ENCODE measurements at regions not wholly inside any gene's neighbourhood (a gene's known extent, or its start where the extent isn't known, plus 50 kb on each side); places are given as distances from the start of the nearest gene placed in this dataset.

DNA sequence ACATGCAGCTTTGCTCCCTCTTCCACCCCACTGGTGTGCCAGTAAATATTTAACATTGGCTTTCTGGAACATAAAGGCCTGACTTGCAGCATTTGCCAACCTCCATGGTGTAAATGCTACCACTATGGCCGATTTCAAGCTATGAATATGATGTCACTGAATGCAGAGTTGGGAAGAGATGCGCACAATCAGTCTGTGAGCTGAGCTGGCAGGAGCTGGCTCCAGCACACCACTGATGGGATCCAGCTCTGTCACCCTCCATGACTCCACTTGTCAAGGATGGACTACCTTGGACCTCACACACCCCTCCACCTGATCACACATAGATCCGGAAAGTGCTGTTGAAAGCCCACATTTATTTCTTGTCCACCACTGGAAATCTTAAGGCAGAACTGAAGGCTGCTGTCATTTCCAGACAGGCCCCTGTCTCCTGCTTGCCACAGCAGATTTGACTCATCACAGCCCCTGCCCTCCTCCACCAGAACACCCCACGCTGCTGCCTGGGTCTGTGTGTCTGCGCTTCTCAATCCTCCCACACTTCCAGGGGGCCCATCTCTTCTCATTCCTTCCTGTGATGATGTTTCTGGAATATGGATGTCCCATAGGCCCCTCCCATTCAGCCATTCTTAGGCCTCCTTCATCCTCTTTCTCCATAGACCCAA is 82.2 kb upstream of the BCAR3 start:
- TF ChIP-seq, protein P1, sequence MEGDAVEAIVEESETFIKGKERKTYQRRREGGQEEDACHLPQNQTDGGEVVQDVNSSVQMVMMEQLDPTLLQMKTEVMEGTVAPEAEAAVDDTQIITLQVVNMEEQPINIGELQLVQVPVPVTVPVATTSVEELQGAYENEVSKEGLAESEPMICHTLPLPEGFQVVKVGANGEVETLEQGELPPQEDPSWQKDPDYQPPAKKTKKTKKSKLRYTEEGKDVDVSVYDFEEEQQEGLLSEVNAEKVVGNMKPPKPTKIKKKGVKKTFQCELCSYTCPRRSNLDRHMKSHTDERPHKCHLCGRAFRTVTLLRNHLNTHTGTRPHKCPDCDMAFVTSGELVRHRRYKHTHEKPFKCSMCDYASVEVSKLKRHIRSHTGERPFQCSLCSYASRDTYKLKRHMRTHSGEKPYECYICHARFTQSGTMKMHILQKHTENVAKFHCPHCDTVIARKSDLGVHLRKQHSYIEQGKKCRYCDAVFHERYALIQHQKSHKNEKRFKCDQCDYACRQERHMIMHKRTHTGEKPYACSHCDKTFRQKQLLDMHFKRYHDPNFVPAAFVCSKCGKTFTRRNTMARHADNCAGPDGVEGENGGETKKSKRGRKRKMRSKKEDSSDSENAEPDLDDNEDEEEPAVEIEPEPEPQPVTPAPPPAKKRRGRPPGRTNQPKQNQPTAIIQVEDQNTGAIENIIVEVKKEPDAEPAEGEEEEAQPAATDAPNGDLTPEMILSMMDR (IDR thresholded peaks at IDR 0.05), result no peak
- TF ChIP-seq POLR2A (IDR thresholded peaks at IDR 0.05), result no peak

All from heart left ventricle (tissue), 13 donors.